Fibroblast of skin of left quadriceps (primary cell): ENCODE measurements at regions not wholly inside any gene's neighbourhood (a gene's known extent, or its start where the extent isn't known, plus 50 kb on each side); places are given as distances from the start of the nearest gene placed in this dataset.

Experiments
- DNase-seq, 2 experiments: peaks; one replicate each; pipeline ENCODE4 v3.0.0-alpha.2; 2013; ENCODE audit warnings: low read depth in 2 of 2

DNA sequence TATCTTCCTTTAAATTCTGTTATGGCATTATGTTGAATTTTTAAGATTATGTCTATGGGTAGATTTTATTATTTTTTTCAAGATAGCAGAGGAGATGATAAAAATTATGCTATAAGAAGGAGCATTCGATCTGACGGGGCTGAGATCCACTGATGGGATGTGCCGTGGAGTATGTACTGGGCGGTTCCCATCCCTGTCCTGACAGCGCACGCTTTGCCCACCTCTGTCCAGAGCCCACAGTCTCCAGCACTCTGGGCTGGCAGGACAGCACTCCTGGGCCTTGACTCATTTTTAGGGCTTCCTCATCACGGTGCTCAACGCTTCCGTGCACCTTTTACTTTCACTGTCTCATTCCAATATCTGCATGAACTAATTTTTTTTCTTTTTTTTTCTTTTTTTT lies 235.5 kb downstream of the TEX29 start:
- DNase-seq: no peak

DNA sequence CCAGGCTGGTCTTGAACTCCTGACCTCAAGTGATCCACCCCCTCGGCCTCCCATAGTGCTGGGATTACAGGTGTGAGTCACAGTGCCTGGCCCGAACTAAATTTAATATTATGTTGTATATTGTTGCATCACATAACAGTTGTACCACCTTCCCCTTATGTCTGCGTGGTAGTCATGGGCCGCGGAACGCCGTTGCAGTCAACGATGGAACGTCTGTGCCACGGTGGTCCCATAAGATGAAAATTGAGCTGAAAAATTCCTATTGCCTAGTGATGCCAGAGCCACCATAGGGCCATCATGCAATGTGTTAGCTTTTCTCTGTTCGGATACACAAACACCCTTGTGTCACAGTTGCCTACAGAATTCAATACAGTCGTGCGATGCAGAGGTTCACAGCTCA lies 236.1 kb downstream of the TEX29 start:
- no peak for DNase-seq

DNA sequence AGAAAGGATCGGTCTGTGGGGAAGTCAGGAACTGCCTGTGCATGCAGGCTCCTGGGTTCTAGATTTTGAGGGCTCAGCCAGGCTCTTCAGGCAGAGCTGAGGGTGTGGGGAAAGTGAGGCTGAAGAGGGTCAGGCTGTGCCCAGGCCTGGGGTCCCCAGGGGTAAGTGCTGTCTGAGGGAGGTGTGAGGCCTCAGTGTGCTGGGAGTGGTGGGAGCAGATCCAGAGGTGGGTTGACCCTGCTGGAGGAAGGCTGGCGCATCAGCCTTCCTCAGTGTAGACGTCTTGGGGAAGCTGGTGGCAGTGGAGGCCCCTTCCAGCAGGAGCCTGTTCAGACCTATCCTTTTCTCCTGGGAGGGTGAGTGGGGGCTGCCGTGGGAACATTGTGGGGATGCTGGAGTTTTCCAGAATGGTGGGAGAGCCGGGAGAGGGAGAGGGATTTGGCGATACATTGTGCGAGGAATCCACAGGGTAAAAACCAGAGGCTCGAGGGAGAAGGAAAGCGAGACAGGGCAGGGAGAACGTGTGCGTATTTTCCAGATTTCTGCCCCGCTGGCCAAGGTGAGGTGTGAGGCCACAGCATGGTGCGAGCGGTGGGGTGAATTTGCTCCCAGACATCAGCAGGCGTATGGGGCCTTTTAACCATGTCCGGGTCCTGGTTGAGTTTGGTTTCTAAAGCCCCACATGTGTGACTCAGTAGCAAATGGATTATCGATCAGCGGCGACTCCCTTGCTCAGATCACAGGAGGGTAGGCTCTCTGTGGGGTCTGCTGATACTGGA lies 237.7 kb downstream of the TEX29 start:
- DNase-seq: no peak

DNA sequence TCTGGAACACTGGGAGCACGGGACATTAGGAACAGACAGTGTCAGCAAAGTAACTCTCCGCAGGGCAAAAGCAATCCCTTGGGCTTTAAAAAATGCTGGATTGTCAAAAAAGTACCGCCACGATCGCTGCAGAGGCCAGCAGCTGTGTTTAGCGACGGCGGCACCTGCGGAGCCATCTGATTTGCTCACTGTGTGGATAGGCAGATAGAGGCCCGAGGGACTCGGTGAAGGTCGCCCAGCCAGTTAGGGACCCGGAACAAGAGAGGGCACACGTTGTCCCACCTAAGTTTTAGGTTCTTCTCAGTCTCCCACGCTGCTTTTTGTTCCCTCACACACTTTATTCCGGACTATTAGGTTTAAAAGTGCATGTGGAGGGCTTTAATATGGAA lies 238.3 kb downstream of the TEX29 start:
- DNase-seq: no peak

DNA sequence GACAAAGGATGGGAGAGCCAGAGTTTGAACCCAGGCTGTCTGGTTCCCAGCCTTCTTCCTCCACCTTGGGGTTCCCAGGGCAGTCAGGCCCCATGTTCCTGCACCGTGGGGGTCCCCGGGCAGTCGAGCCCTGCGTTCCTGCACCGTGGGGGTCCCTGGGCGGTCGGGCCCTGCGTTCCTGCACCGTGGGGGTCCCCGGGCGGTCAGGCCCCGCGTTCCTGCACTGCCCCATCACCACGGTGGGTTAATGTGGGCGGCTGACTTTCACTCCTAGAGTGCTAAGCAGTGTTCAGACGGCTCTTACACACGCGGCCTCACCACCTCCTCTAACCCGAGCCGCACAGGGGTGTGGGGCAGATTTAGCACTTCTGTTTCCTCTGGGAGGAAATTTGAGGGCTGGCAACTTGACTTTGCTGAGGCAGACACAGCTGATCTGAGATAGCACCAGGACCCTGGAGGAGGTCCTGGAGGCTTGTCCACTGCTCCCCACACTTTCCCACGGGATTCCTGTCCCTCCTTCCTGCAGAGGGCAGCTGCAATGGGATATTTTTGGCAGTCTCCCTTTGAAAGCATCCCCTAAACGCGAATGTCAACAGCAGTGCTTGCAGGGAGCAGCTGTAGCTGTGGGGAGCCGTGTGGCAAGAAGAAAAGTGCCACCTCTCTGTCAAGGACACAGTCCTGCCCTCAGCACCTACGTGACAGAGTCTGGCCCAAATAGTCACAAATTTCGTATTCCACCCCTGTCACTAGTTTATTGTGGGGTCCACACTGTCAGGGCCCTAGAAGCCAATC lies 239.4 kb downstream of the TEX29 start:
- no peak for DNase-seq

DNA sequence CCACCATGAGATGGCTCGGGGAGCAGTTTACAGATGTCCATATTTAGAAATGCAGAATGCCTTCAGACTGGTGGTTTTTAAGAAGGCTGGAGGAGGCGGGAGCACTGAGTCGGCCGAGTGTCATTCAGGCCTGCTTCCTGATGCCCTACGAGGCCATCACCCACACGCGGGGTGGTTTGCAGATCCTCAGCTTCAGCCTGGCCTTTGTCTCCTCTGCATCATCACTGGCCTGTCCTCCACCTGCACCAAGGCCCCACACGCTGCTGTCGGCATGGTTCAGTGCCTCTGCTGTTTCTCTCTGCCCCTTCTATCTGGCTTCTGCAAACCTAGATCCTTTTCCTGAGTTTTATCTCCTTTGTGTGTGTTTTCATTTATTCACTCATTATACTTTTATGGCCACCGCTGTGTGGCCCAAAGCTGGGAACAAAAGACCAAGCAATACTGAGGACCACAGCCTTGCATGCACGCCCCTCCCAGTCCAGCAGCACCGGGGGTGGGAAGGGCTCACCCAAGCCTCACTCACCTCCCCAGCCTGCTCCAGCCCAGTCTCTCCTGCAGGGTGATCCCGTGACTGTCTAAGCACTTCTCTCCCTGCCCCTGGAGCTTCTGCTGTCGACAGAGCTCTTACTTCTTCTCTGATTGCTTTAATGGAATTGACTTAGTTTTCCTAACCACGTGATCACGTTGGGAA lies 240.8 kb downstream of the TEX29 start:
- DNase-seq: no peak

DNA sequence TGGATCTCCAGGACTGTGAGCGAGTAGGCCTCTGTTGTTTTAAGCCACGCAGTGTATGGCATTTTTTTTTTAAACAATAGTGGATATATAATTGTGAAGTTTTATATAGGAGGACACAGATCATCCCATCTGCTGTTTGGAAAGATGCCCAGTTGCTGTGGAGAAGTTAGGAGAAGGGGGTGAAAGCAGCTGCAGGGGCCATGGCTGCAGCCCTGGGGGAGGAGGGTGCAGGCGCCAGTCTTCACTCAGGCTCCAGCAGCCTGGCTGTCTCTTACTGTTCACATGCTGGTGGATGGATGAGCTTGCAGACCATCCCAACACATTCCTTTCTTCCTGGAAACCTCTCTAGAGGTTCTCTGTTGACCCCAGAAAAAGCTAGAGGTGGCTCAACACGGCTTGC lies 242.3 kb downstream of the TEX29 start:
- no peak for DNase-seq

DNA sequence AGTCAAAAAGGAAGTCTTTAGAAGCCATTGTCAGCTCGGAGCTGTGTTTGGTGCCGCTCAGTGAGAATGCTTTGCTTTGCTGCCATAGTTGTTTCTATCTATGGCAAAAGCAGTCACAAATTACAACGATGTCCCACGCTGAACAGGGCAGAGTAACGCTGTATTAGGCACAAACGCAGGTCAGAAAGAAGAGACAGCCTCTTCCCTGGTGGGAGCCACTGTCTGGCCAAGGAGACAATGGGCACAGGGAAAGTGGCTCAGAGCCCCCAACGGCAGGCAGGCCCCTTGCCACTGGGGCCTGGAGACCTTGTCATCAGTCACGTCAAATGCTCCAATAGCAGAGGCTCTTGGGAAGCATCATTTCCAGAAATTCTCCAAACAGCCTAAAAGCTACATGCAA lies 244.2 kb downstream of the TEX29 start:
- no peak for DNase-seq

DNA sequence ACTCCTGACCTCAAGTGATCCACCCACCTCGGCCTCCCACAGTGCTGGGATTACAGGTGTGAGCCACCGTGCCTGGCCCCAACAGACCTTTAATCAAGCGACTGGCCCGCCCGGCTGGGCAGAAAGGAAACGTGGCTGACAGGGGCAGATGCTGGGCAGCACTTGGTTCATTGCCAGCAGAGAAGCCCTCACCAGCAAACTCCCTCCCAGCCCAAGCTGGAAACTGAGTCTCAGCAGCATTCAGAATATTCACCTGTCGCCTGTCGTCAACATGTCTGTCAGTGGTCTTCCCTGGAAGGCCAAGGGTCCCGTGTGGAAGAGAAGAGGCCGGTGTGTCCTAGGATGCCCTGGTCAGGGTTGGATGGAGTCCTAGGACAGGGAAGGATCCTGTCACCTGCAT lies 245.0 kb downstream of the TEX29 start:
- no peak for DNase-seq

DNA sequence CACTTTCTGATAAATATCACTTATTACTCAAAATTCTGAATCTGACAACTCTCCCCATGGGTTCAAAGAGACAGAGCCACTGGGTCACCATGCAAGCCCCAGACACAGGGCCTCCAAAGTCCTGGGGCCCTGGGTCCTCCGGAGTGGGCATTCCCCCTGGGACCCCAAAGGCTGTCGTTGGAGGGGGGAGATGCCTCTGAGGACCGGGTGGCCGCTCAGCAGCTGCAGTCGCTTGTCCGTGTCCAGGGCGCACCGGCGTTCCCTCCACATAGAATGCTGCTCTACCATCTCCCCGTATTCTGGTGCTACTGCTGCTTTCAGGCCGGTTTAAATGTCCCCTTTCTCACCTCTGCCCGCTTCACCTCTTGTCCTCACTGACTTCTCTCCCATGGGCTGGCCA lies 246.1 kb downstream of the TEX29 start:
- DNase-seq: no peak

DNA sequence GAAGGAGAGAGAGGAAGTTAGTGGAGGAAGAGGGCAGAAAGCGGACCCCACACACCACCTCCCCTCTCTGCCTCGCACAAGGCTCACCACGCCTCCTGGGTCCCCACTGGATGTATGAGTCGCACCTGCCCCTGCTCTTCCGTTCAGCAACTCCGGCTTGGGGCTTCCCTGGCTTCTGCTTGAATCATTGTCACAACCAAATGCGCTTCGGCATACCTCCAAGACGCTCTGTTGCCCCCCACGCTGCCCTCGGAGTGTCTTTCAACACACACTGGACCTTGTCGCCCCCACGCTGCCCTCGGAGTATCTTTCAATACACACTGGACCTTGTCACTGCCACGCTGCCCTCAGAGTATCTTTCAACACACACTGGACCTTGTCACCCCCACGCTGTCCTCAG lies 247.2 kb downstream of the TEX29 start:
- no peak for DNase-seq

DNA sequence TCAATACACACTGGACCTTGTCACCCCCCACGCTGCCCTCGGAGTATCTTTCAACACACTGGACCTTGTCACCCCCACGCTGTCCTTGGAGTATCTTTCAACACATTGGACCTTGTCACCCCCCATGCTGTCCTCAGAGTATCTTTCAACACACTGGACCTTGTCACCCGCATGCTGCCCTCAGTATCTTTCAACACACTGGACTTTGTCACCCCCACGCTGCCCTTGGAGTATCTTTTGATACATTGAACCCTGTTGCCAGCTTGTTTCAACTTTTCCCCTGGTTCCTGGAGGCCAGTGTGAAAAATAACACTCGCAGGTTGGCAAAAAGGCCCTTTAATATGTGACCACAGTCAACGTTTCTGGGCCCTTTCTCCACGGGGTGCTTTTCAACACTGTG lies 247.8 kb downstream of the TEX29 start:
- DNase-seq: no peak

DNA sequence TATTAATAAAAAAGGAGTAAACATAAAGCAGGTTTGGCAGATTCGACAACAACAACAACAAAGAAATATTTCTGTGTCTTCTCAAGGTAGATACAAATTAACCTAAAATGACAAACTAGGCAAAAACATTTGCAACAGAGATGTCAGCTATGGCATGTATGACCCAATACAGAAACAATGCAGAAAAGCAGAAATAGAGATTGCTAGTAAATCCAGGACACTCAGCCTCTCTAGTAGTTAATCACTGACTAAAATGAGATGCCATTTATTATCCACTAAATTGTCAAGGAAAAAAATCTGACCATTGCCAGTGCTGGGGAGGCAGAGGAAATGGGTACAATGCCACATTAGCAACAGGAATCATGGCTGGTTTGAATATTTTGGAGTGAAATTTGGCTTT lies 250.5 kb downstream of the TEX29 start:
- DNase-seq: no peak

DNA sequence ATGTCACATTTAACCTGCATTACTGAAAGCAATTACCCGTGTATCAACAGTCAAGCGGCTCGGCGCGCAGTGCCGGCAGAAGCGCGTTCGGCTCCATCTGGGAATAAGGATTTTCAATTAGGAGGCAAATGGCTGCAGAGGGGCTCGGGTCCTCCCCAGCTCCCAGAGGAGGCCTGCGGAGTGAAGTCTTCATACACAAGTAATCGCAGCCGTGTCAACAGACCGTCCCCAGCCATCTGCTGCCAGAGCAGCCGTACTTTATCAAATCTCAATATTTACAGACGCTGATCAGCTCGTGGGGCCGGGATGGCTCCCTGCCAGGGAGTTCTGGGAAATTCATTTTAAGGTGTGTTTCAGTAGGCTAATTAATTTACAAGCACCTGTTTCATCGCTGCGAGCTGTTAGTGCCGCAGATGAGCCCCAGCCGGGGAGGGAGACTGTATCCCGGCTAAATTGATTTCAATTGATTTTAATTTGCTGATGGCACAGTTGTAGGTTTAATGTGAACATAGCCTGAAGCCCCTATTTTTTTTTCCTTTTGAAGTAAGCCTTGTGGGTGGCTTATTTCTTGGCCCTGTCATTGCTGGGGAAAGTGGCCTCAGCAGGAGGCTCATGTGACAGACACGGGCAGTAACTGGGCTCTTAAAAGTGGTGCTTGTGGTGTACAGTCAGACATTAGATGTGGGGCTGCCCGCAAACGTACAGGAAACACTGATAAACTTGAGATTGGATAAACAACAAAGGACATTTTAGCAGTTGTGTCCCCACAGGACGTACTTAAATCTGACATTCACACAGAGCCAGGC lies 252.7 kb downstream of the TEX29 start:
- DNase-seq: no peak

DNA sequence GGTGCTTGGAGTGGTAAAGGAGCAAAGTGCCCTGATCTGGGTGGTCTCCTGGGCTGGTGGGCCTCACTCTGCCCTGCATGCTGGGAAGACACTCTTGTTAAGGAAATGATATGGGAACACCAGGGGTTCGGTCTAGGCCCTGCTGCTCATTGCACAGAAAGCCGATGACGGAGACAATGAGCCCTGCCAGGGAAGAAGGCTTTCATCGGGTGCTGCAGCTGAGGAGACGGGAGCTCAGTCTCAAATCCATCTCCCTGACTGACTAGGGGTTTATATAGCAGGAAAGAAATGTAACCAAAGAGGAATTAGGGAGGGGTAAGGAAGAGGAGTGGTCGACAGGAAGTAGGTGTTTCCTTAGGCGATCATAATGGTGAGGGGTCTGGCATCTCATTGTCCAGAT lies 253.4 kb downstream of the TEX29 start:
- no peak for DNase-seq

DNA sequence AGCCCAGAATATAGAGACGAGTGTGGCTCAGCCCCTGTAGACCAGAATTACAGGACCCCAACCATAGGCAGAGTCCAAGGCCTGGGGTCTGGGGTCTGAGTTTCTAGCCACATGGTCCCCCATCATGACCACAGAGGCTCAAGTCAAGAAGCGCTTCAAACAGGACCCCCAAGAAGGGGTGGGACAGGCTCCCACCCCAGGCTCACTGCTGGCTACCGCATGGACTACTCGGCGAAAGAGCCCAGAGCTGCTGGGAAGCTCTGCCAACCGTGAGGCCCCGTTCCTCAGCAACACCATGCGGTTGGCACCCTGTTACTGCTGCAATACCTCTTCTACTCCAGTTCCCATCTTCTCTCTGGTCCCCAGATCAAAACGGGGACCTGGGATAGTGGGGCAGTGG lies 254.8 kb downstream of the TEX29 start:
- no peak for DNase-seq

DNA sequence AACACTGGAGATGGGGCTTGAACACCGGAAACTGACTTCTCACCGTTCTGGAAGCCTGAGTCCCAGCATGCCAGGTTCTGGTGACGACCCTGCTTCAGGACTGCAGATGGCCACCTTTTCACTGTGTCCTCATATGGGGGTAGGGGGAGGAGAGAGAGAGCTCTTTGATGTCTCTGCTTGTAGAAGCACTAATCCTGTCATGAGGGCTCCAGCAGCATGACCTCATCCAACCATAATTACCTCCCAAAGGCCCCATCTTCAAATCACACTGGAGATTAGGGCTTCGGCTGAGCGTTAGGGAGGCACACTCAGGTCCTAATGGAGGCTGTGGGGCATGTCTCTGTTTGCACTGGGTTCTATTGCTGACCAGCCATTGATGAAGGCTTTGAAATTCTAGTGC lies 255.3 kb downstream of the TEX29 start:
- no peak for DNase-seq

DNA sequence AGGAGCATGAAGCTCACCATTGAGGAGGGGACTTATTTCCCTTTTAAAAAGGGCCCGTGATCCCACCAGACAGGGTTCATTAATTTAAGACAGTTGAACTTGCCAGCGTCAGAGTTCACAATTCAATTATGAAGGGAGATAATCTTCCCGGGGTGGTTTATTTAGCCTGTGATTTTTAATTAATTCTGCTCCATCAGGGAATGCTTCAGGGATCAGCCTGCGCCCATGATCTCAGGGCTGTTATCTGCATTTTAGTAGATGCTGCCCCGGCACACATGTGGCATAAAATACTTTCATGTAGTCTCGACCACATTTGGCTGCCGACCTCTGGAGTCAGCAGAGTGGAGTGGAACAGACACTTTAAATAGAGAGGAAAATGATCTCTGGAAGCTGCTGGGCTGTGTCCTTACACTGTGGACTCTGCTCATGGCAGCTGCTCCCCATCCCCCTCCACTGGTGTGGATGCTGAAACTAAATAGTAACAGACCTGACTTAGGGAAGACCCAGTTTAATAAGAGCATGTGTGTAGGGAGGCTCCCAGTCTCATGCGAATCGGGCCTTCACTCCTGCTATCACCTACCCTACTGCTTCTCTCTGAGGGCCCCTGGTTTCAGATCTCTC lies 256.9 kb downstream of the TEX29 start:
- DNase-seq: no peak

DNA sequence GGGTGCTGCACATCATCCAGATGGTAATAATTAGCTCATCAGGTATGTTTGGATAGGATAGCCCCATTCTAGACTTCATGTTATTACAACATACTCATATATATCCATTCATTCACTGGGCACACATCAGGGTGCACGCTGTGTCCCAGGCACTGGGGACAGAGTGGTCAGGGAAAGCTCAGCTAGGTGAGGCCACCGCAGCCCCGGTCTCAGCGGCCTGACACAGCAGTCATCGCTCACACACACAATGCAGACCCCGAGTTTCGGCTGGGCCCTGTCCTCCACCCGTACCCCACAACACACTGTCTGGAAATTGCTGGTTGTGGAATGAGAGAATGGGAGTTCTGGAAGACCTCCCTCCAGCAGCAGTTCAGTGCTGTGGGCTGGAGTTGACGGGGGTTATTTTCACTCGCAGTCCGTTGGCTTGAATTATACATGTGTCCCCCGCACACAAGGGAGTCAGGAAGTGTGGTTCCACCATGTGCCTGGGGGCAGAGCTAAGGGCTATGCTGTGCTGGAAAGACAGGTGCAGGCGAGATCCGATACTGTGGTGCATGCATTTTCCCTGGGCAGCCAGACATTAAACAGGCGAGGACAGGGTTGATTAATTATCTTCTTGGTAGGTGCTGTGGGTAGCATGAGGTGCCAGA lies 257.6 kb downstream of the TEX29 start:
- no peak for DNase-seq

DNA sequence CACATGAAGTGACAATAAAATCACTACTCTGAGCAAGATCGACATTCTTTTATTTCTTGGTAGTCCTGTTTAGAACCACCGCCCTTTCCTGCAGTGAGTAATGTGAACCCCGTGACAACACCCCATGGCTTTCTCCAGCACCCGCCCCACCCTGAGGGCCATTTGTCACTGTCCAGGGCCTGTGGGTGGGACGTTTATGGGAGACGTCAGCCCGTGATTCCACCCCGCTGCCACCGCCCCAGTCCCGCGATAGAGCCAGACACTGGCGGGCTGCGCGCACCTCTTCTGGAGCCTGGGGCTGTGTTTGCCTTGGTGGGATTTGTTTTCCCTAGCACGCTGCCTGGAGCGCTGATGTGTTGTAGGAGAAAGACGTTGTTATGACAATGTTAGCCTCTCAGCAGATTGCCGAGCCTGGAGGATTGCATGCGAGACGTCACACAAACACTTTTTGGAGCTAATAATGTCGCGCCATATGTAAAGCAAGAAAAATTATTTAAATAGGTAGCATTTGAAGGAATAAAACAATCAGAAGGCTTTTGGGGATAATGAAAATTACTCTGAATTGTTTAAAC lies 263.7 kb downstream of the TEX29 start:
- no peak for DNase-seq

DNA sequence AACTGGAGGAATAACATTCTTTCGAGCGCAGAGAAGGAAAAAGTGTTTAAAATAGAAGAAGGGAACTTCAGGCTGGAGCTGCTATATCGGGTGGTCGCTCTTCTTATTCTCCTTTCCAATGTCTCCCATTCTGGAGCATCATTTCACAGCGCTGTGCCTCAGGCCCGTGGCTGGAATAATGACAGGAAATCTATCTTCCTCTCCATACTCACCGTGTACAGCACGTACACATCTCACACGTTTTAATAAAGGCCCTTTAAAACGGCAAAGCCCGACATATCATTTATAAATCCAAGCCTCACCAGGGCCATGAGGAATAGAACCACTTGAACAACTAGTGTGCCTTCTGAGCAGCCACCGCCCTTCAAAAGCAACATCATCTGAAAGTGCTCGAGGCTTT lies 264.4 kb downstream of the TEX29 start:
- no peak for DNase-seq
